ENCODE measurements at regions not wholly inside any gene's neighbourhood (a gene's known extent, or its start where the extent isn't known, plus 50 kb on each side); places are given as distances from the start of the nearest gene placed in this dataset.
"Not testable (repeated sequence)": the region's sequence is repeated elsewhere in the genome, so short reads cannot be mapped to it uniquely, and the experiment has no call there.

DNA sequence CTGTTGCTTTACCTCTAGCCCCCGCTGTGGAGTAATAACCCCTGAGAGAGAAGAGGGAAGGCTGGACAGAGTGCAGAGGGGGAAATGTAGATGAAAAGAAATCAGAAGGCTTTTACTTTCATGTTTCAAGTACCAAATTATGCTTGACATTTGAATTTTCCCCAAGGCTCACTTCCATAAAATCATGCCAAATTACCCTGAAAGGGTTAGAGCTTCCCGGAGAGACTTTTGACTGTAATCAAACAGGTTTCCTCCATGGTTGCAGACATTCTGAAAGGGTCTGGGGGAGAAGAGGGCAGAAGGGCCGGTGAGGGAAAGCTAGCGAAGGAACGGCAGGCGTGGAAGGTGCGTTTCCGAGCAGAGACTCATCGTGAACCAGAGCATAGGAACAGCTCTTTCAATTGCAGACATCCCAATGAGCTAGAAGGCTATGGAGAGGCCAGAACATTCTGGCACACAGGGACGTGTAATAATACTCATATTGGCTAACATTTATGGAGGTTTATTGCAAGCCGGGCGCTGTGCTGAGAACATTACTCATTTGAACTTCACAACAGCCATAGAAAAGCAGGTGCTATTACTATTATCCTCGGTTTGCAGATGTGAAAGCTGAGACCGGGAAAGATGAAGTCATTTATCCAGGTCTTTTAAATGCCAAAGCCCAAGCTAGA is 620.8 kb upstream of the AUTS2 start:
- intact Hi-C loops (cut with DNase I) = no loop called here
- no peak for DNase-seq

DNA sequence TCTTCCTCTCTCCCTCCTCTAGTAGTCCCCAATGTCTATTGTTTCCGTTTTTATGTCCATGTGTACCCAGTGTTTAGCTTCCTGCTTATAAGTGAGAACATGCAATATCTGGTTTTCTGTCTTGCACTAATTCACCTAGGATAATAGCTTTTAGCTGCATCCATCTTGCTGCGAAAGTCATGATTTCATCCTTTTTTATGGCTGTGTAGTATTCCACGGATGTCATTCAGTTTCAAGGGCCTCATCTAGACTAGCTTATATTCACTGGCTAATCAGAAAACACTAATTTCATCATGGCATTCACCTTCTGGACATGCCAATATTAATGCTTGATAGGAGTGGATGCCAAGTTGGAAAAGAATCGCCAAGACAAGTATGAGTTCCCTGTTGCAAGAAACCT is 619.6 kb upstream of the AUTS2 start:
- DNase-seq = no peak
- intact Hi-C loops (cut with DNase I) = no loop called here

DNA sequence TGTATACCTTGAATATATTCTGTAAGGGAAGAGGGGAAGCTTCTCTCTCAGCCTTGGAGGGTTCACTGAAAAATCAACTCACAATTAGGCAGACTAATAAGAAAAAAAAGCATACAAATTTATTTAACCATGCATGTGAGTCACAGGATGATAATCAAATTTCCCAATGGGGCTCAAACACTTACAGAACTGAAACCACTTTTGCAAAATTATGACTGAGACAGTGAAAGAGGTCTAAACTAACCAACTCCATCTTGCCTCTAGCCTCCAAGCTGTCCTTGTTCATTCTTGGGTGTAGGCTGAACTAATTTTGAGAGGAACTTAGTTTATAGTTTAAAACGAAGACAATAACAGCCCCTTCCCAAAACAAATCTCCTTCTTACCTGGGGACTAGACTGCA is 618.3 kb upstream of the AUTS2 start:
- intact Hi-C loops (cut with DNase I) = no loop called here
- no peak for DNase-seq

DNA sequence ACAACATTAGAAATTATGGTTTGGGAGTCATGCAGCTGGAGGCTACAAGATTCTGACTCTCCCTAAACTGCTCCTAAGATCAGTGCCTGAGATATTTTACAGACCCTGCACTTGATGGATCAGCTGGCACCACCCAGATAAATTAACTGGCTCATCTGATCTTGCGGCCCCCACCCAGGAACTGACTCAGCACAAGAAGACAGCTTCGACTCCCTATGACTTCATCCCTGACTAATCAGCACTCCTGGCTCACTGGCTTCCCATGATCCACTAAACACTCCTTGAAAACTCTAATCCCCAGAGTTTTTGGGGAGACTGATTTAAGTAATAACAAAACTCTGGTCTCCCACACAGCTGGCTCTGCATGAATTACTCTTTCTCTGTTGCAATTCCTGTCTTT is 617.8 kb upstream of the AUTS2 start:
- DNase-seq = peak in 5 of 42 donors; percentile 1 to 43 (median 9)
- intact Hi-C loops (cut with DNase I) = not testable (repeated sequence)

DNA sequence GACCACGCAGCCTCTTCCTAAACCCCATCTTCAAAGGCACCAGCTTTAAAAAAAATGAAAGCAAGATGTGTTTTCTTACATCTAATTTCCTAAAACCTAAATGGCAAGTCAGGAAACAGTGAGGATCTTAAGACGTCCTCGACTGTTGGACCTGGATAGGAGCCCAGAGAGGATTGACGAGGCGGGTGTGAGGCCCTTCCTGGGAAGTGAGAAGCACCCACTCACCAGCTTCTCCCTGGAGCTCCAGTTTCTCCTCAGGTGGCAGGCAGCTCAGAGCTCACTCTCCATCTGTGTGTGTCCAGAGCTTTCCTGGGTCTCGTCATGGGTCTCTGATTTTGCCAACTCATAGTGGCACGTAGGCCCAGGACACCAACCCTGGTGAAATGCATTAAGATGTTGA is 614.0 kb upstream of the AUTS2 start:
- no peak for DNase-seq
- intact Hi-C loops (cut with DNase I) = no loop called here

DNA sequence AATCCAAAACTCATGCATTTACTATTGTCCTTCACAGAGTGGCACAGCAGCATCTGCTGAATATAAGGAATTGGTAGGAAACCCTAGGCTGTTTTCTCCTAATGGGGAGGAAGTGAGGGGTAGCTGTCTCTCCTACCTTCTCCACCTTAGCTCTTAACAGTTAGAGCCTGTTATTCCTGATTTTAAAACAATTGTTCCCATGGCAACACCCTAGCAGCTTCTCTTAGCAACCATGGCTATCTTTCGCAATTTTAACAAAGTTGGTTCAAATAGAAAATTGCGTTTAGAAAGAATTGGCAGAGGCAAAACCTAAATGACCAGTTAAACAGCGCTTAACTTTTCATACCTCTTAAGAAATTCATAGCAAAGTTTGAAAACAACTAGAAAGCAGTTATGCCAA is 603.4 kb upstream of the AUTS2 start:
- intact Hi-C loops (cut with DNase I) = no loop called here
- peak in 1 of 42 donors; percentile 4 for DNase-seq

DNA sequence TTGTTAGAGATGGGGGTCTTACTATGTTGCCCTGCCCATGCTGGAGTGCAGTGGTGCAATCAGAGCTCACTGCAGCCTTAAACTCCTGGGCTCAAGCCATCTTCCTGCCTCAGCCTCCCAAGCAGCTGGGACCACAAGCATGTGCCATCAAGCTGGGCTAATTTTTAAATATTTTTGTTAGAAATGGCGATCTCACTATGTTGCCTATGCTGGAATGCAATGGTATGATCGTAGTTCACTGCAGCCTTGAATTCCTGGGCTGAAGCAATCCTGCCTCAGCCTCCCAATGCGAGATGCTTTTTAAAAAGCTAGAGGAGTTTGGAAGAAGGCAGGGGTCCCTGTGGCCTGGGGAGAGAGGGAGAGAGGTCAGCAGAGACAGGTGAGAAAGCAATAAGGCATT is 600.1 kb upstream of the AUTS2 start:
- intact Hi-C loops (cut with DNase I) = no loop called here
- no peak for DNase-seq

DNA sequence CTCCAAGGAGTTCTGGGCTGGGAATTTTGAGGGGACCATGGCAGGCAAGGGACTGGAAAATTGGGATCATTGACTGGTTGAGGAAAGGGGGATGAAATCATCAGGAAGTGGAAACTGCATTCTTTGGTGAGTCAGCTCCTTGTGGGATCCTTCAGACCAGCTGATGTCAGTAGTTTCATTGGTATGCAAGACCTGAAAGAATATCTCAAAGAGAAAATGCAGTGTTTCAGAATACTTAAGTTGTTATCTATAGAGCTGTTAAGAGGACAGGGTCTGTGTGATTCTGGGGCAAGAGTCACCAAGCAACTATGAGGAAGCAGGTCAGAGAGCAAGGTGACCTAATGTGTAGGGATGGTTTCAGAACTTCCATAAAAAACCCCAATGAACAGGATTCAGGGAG is 595.9 kb upstream of the AUTS2 start:
- no peak for DNase-seq
- intact Hi-C loops (cut with DNase I) = no loop called here

DNA sequence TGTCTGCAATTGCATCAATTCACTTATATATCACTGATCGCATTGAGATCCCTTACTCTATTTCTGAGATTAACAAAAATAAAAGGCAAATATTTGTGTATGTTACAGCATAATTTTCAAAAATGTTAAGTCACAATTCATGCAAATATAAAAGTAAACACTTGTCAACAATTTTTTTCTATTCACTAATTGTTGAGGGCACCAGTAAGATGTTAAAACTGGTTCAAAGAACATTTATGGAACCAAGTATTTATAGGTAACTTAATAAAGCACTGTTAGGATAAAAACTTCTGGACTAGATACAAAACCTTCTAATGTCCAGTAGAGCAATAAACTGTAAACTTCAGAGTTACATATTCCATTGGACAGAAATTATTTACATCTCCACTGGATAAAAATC is 586.1 kb upstream of the AUTS2 start:
- intact Hi-C loops (cut with DNase I) = no loop called here
- DNase-seq = no peak

DNA sequence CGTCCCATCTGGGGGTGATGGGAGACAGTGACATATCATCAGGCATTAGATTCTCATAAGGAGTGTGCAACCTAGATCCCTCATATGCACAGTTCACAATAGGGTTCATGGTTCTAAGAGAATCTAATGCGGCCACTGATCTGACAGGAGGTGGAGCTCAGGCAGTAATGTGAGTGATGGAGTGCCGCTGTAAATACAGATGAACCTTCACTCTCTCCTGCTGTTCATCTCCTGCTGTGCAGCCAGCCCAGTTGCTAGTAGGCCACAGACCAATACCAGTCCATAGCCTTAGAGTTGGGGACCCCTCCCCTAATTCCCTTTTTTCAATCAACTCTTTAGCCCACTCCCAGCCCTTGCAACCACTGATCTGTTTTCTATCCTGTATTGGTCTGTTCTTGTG is 581.1 kb upstream of the AUTS2 start:
- intact Hi-C loops (cut with DNase I) = no loop called here
- DNase-seq = no peak

DNA sequence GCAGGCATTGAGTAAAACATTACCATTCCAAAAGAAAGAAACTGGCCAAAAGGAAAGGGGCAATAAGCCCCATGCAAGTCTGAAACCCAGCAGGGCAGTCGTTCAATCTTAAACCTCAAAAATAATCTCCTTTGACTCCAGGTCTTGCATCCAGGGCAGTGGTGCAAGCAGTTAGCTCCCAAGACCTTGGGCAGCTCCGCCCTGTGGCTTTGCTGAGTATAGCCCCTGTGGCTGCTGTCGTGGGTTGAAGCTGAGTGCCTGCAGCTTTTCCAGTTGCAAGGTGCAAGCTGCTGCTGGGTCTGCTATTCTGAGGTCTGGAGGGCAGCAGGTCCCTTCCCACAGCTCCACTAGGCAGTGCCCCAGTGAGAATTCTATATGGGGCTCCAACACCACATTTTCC is 580.1 kb upstream of the AUTS2 start:
- intact Hi-C loops (cut with DNase I) = no loop called here
- no peak for DNase-seq

DNA sequence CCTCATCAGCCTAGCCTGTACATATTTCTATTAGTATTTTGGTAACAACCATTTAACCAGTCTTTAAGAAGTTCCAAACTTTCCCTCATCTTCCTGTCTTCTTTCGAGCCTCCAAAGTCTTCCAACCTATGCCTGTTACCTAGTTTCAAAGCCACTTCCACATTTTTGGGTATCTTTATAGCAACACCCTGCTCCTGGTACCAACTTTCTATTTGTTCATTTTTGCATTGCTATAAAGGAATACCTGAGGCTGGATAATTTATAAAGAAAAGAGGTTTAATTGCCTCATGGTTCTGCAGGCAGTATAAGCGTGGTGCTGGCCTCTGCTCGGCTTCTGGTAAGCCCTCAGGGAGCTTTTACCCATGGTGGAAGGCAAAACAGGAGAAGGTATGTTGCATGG is 578.8 kb upstream of the AUTS2 start:
- intact Hi-C loops (cut with DNase I) = no loop called here
- DNase-seq = no peak

DNA sequence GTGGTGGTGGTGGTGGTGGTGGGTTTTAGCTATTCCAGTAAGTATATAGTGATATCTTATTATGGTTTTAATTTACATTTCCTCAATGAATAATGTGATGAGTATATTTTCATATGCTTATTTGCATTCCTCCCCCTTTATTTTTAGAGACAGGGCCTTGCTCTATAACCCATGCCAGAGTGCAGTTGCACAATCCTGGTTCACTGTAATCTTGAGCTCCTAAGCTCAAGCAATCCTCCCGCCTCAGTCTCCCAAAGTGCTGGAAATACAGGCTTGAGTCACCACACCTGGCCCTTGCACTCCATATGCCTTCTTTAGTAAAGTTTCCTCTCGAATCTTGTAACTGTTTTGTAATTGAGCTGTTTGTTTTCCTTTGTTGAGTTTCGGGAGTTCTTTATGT is 577.7 kb upstream of the AUTS2 start:
- intact Hi-C loops (cut with DNase I) = no loop called here
- no peak for DNase-seq

DNA sequence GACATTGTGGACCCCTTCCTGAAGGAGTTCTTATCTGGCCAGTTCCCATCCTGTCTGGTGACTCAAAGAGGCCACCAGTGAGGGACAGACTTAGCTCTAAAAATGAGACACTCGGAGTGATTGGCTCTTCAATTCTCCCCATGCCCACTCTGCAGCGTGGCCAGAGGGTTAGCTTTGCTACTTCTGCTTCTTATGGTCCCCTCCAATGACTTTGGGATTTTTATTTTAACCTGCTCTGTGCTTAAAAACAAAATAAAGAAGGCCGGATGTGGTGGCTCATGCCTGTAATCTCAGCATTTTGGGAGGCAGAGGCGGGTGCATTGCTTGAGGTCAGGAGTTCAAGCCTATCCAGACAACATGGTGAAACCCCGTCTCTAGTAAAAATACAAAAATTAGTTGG is 573.0 kb upstream of the AUTS2 start:
- DNase-seq = no peak
- intact Hi-C loops (cut with DNase I) = no loop called here

DNA sequence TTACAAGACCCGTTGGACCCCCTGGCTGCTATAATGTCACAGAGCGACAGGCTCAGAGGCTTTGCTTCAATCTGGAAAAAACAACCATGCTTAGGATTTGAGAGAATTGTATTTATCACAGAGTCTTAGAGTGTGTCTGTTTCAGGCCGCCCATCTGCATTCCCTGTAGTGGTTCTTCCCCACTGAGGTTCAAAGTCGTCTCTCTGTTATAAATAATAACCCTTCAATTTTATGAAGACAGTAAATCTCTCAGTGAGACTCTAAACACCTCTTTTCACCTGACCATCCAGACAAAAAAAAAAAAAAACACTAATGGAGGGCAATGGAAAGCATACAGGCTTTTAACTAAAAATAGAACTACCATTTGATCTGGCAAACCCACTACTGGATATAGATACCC is 565.4 kb upstream of the AUTS2 start:
- intact Hi-C loops (cut with DNase I) = no loop called here
- DNase-seq = no peak

DNA sequence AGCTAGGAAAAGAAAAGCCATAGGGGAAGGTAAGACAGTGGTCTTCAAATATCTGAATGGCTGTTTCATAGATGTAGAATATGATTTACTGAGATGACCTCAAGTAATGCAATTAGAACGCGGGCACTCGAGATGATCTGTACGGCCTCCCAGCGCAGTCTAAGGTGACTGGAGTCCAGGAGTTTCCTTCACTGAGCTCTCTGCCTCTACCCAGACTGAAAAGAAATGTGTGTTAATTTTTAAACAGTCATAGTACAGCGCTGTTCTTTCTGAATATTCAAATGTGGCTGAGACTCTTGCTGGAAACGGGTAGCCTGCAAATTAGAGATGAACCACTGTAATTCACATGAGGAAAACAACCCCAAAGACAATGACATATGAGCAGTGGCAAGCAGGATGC is 562.4 kb upstream of the AUTS2 start:
- intact Hi-C loops (cut with DNase I) = no loop called here
- DNase-seq = no peak

DNA sequence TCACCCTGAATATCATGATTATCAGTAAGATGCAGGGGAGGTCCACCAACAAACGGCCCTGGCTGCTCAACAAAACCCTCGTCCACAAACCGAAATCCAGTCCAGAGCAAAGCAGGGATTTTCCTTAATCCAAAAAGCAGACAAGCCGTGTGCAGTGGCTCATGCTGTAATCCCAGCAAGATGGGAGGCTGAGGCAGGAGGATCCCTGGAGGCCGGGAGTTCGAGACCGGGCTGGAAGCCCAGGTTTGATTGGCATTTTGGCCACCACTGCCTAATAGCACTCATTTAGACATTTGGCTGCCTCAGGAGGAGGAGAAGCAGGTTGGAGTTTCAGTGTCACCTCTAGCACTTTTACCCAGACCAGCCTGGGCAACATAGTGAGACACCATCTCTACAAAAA is 562.0 kb upstream of the AUTS2 start:
- no peak for DNase-seq
- intact Hi-C loops (cut with DNase I) = no loop called here

DNA sequence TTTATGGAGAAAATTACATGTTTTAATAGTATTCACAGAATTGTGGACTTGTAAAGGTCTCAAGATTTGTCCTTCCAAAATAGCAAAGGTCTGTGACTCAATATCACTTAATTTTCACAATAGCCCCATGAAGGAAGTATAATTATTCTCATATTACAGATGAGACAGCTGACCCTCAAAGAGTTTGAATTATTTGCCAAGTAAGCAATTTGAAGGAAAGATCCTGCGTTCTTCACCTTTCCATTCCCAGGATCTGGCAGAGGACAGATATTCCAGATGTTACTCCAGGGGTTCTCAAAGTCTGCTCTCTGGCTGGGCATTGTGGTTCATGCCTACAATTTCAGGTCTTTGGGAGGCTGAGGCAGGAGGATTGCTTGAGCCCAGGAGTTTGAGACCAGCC is 559.4 kb upstream of the AUTS2 start:
- intact Hi-C loops (cut with DNase I) = no loop called here
- no peak for DNase-seq

DNA sequence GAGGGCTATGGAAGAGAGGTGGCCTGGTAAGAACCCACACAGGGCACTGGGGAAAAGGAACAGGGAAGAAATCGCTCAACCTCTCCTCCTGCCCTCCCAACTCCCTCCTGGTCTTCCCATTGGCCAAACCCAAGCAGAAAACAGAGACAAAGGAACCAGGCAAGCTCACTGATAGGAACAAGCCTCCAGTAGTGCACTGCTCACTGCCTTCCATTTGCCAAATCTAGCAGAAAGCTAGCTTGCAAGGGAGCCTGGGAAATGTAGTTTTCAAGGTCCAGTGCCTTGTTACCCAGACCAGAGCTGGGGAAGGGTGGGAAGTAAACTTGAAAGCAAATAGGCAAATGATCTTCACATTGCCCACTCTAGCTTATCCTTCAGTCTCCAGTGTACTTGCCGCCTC is 556.1 kb upstream of the AUTS2 start:
- DNase-seq = no peak
- intact Hi-C loops (cut with DNase I) = no loop called here

DNA sequence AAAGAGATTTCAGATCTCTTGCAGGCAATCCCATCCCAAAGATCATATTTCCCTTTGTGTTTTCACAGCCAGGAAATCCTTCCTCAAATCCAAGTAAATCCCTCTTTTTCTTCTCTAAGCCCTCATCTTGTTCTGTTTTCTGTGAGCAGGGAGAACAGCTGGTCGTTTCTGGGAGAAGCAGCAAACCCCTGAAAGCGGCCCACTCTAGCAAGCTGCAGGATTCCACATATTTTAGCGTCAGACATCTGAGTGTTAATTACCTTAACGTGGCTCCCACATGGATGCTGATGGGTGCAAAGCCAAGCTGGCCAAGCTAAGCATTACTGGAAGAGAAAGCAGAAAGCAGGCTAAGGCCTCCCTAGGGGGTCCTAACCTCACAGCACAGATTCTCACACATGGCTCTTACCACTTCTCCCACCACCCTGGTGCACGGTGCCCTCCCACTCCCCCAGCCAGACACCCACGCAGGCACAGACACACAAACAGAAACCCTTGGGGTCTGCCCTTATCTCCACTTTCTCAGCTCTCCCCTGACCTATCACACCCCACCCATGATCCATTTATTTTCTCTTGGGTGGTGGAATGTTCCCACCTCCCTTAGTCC is 551.0 kb upstream of the AUTS2 start:
- intact Hi-C loops (cut with DNase I) = no loop called here
- no peak for DNase-seq

DNA sequence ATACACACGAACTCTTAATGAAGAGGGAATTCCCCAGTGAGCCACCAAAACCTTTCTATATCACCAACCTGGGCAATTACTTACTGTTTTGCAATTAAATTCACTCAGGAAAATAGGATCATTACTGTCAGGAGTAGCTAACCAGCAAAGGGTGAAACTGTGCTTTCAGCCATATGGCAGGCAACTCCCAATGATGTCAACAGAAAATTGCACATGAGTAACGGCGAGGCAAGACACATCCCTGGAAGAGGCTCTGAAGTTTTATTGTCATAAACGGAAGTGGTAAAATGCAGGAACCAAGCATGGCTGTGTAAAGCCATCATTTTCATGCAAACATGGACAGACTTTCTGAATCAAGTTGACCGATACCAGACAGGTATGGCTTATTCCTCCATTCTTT is 548.9 kb upstream of the AUTS2 start:
- intact Hi-C loops (cut with DNase I) = no loop called here
- no peak for DNase-seq

DNA sequence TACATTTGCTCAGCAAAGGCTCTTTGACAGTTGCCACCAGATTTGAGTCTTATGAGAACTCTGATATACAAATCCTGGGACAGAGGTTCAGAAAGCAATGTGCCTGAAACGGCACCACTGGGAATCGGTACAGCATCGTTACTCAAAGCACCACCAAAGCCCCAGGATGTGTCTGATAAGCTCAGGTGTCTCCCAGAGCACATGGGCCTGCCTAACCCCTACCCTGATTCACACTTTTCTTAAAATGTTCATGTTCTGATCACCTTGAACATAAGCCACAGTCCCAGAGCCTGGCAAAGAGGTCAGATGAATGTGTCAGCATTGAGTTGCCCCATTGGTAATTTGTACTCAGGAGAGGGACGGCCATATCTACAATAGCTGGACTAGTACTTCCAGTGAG is 545.8 kb upstream of the AUTS2 start:
- intact Hi-C loops (cut with DNase I) = no loop called here
- no peak for DNase-seq

Measured in head of caudate nucleus (tissue), 42 donors.